Astrocyte of the cerebellum (primary cell): ENCODE measurements at regions not wholly inside any gene's neighbourhood (a gene's known extent, or its start where the extent isn't known, plus 50 kb on each side); places are given as distances from the start of the nearest gene placed in this dataset.

Source experiments
- DNase-seq: peaks from one replicate; pipeline ENCODE4 v3.0.0-alpha.2; 2011; ENCODE audit warnings: low read depth
- H3K4me3 ChIP-seq: 2 replicates; pipeline ENCODE4 v1.5.1; 2011; ENCODE audit warnings: mild to moderate bottlenecking, low read depth, low read length, moderate library complexity
- in situ Hi-C: cut with HindIII; loops from 2 replicates; pipeline ENCODE4 v1.10.0; 2017; ENCODE audit warnings: low sequenced_read_pairs
- TF ChIP-seq, protein P1 (sequence below): IDR thresholded peaks from 2 replicates; pipeline ENCODE4 v1.5.1; 2012; ENCODE audit warnings: low read length, low read depth, moderate library complexity, mild to moderate bottlenecking; ENCODE audit errors: missing control alignments

DNA sequence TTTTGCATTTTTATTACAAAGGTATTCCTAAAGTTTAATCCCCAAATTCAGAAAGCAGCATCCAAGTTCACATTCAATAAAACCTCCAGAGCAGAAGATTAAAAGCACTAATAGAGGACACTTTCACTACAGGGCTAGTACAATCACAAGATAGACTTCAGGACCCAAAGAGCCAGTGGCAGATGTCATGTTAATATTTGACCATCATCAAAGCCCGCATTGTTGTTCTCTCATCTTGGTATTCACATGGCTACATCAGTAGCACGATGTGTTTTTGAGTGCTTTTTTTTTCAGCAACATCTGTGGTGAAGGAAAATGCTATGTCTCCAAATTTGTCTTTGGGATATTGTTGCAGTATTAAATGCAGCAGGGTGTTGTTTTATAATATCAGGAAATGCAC lies 134.3 kb downstream of the ARL4A start:
- no peak for DNase-seq
- H3K4me3 ChIP-seq: no peak overlapping the region
- TF ChIP-seq, protein P1, sequence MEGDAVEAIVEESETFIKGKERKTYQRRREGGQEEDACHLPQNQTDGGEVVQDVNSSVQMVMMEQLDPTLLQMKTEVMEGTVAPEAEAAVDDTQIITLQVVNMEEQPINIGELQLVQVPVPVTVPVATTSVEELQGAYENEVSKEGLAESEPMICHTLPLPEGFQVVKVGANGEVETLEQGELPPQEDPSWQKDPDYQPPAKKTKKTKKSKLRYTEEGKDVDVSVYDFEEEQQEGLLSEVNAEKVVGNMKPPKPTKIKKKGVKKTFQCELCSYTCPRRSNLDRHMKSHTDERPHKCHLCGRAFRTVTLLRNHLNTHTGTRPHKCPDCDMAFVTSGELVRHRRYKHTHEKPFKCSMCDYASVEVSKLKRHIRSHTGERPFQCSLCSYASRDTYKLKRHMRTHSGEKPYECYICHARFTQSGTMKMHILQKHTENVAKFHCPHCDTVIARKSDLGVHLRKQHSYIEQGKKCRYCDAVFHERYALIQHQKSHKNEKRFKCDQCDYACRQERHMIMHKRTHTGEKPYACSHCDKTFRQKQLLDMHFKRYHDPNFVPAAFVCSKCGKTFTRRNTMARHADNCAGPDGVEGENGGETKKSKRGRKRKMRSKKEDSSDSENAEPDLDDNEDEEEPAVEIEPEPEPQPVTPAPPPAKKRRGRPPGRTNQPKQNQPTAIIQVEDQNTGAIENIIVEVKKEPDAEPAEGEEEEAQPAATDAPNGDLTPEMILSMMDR: no peak
- in situ Hi-C loops: no loop called here

DNA sequence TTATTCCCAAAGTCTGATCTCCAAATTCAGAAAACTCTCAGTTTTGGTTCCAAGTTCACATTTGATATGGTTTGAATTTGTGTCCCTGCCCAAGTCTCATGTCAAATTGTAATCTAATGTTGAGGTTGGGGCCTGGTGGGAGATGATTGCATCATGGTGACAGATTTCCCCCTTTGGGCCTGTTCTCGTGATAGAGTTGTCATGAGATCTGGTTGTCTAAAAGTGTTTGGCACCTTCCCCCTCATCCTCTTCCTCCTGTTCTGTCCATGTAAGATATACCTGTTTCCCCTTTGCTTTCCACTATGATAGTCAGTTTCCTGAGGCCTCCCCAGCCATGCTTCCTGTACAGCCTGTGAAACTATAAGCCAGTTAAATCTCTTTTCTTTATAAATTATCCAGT lies 138.6 kb downstream of the ARL4A start:
- in situ Hi-C loops: no loop called here
- TF ChIP-seq, protein P1: no peak
- H3K4me3 ChIP-seq: no peak overlapping the region
- DNase-seq: no peak

DNA sequence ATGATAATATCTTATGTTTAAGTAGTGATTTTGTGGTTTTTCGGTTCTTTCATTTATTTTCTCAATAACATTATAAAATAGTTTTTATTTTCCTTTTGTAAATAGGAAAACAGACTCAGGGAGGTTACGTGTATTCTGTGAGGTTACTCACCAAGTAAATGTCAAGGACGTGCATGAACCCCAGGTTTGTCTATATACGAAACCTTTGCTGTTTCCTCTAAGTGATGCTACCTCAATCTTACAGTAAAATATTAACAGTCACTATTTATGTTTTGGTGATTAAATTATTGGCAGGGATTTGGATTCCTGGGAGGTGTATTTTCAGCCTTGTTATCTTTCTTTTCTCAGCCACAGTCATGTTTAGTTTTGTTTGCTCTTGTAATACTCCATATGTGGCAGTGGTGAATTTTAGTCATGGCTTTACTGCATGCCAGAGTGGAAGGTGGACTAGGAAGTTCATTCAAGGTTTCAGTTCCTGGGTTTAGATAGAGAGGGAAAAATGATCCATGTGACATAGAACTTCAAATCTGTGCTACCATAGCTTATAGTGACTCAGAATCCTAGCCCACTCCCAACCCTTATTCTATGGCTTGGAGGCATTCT lies 139.9 kb downstream of the ARL4A start:
- in situ Hi-C loops: no loop called here
- DNase-seq: peak; percentile 63
- TF ChIP-seq, protein P1: no peak
- no peak overlapping the region for H3K4me3 ChIP-seq

DNA sequence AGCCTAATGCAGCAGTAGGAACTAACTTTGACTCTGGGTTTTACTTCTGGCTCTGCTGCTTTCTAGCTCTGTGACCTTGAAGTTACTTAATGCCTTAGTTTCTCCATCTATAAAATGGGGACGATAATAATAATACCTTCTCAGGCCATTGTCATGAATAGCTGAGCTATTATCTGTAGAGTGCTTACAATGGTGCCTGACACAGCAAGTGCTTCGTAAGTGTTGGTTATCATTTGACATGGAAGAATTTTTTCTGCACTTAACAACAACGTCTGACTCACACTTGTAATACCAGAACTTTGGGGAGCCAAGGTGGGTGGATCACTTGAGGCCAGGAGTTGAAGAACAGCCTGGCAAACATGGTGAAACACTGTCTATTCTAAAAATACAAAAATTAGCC lies 140.5 kb downstream of the ARL4A start:
- DNase-seq: no peak
- H3K4me3 ChIP-seq: no peak overlapping the region
- TF ChIP-seq, protein P1: no peak
- in situ Hi-C loops: no loop called here

DNA sequence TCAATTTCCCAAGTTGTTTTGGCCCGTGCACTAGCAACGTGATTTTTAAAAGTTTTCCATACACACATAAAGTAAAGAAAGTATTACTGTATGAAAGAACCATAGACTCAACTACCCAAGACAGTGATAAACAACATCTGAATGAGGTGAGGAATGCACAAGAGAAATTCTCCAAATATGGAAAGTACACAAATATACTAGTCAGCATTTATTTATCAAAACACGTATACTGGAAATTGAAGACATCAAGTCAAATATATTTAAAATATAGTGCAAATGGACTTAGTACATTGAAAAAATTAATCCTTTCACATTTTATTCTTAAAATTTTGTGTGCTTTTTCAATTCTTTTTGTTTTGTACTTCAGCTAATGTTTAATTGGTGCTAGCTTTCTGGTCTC lies 143.6 kb downstream of the ARL4A start:
- H3K4me3 ChIP-seq: no peak overlapping the region
- TF ChIP-seq, protein P1: no peak
- in situ Hi-C loops: loop anchor here (5.0 kb wide), 1 partner anchor 51 kb away; no protein-coding TSS in a partner anchor
- DNase-seq: no peak

DNA sequence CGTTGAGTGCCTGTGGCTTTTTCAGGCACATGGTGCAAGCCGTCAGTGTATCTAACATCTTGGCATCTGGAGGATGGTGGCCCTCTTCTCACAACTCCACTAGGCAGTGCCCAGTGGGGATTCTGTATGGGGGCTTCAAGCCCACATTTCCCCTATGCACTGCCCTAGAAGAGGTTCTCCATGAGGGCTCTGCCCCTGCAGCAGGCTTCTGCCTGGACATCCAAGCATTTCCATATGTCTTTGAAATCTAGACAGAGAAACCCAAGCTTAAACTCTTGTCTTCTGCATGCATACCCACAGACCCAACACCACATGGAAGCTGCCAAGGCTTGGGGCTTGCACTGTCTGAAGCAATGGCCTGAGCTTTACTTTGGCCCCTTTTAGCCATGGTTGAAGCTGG lies 146.4 kb downstream of the ARL4A start:
- H3K4me3 ChIP-seq: no peak overlapping the region
- in situ Hi-C loops: loop anchor here (5.0 kb wide), 1 partner anchor 48 kb away; no protein-coding TSS in a partner anchor
- TF ChIP-seq, protein P1: no peak
- no peak for DNase-seq
